Mesenchymal stem cell (in vitro differentiated cells and primary cell): ENCODE measurements at regions not wholly inside any gene's neighbourhood (a gene's known extent, or its start where the extent isn't known, plus 50 kb on each side); places are given as distances from the start of the nearest gene placed in this dataset.
A peak's percentile ranks its signal among the peaks of the same experiment; 100 is the strongest.
"Not testable (repeated sequence)": the region's sequence is repeated elsewhere in the genome, so short reads cannot be mapped to it uniquely, and the experiment has no call there.

Experiments
- DNase-seq: peaks from one replicate; pipeline ENCODE4 v3.0.0-alpha.2; 2013
- H2AFZ ChIP-seq: one replicate; pipeline ENCODE4 v1.6.1; 2013; ENCODE audit warnings: low read depth, mild to moderate bottlenecking, control low read depth, inconsistent platforms, low read length, moderate library complexity
- H2AK5ac ChIP-seq: 2 replicates; pipeline ENCODE4 v1.6.1; 2013; ENCODE audit warnings: low read length, moderate library complexity, mild to moderate bottlenecking, inconsistent platforms; ENCODE audit not compliant: severe bottlenecking
- H2BK120ac ChIP-seq: one replicate; pipeline ENCODE4 v1.6.1; 2013; ENCODE audit warnings: low read depth, mild to moderate bottlenecking, inconsistent platforms, low read length, moderate library complexity
- H2BK12ac ChIP-seq, 2 experiments: one replicate each; pipeline ENCODE4 v1.6.1; 2013; ENCODE audit warnings: inconsistent platforms in 2 of 2, low read length in 2 of 2, mild to moderate bottlenecking in 2 of 2, moderate library complexity in 2 of 2, control low read depth in 1 of 2
- H2BK15ac ChIP-seq: one replicate; pipeline ENCODE4 v1.6.1; 2013; ENCODE audit warnings: mild to moderate bottlenecking, low read depth, inconsistent platforms; ENCODE audit not compliant: poor library complexity, severe bottlenecking
- H2BK5ac ChIP-seq: 2 replicates; pipeline ENCODE4 v1.6.1; 2013; ENCODE audit warnings: low read depth, mild to moderate bottlenecking, low read length, control low read depth, inconsistent platforms; ENCODE audit not compliant: poor library complexity, severe bottlenecking
- H3K14ac ChIP-seq, 2 experiments: one replicate each; pipeline ENCODE4 v1.6.1; 2013; ENCODE audit warnings: inconsistent platforms in 2 of 2, low read length in 2 of 2, control low read depth in 1 of 2, mild to moderate bottlenecking in 1 of 2, moderate library complexity in 1 of 2
- H3K18ac ChIP-seq, 2 experiments: one replicate each; pipeline ENCODE4 v1.6.1; 2013; ENCODE audit warnings: inconsistent platforms in 2 of 2, low read length in 2 of 2, control low read depth in 1 of 2, low read depth in 1 of 2, mild to moderate bottlenecking in 1 of 2
- H3K23ac ChIP-seq, 2 experiments: one replicate each; pipeline ENCODE4 v1.6.1; 2013; ENCODE audit warnings: inconsistent platforms in 2 of 2, low read length in 2 of 2, mild to moderate bottlenecking in 2 of 2, moderate library complexity in 2 of 2, control low read depth in 1 of 2
- H3K27ac ChIP-seq: 2 replicates; pipeline ENCODE4 v1.5.1; 2013; ENCODE audit warnings: mild to moderate bottlenecking, moderate library complexity, low read length, control low read depth, inconsistent platforms; ENCODE audit not compliant: poor library complexity, severe bottlenecking
- H3K27me3 ChIP-seq, 2 experiments: 2 replicates each; pipeline versions ENCODE4 v1.6.1 to v1.7.0; 2013; ENCODE audit warnings: low read length in 2 of 2, mild to moderate bottlenecking in 2 of 2, moderate library complexity in 2 of 2, control low read depth in 1 of 2, inconsistent platforms in 1 of 2; ENCODE audit not compliant: control insufficient read depth in 1 of 2, insufficient read depth in 1 of 2
- H3K36me3 ChIP-seq, 2 experiments: 2 replicates each; pipeline versions ENCODE4 v1.6.1 to v1.7.0; 2013; ENCODE audit warnings: low read length in 2 of 2, control low read depth in 1 of 2, inconsistent platforms in 1 of 2, low read depth in 1 of 2, mild to moderate bottlenecking in 1 of 2; ENCODE audit not compliant: insufficient read depth in 2 of 2, control insufficient read depth in 1 of 2
- H3K4ac ChIP-seq, 2 experiments: one replicate each; pipeline ENCODE4 v1.6.1; 2013; ENCODE audit warnings: inconsistent platforms in 2 of 2, low read length in 2 of 2, mild to moderate bottlenecking in 2 of 2, moderate library complexity in 2 of 2, control low read depth in 1 of 2, low read depth in 1 of 2
- H3K4me1 ChIP-seq: 2 replicates; pipeline ENCODE4 v1.6.1; 2013; ENCODE audit warnings: low read depth, low read length, control low read depth; ENCODE audit not compliant: control insufficient read depth, insufficient read depth
- H3K4me2 ChIP-seq: 2 replicates; pipeline ENCODE4 v1.6.1; 2013; ENCODE audit warnings: low read length, mild to moderate bottlenecking, inconsistent platforms; ENCODE audit not compliant: poor library complexity, severe bottlenecking
- H3K4me3 ChIP-seq, 2 experiments: 2 replicates each; pipeline versions ENCODE4 v1.5.1 to v1.7.0; 2013; ENCODE audit warnings: low read length in 2 of 2, mild to moderate bottlenecking in 2 of 2, control low read depth in 1 of 2, low read depth in 1 of 2; ENCODE audit not compliant: insufficient read depth in 1 of 2
- H3K79me1 ChIP-seq: replicated peaks from 2 replicates; pipeline ENCODE4 v1.6.1; 2013; ENCODE audit warnings: mild to moderate bottlenecking, control low read depth, low read length, inconsistent platforms; ENCODE audit not compliant: poor library complexity, severe bottlenecking
- H3K9ac ChIP-seq: 2 replicates; pipeline ENCODE4 v1.7.0; 2013; ENCODE audit warnings: mild to moderate bottlenecking, low read length, moderate library complexity
- H3K9me3 ChIP-seq: 2 replicates; pipeline ENCODE4 v1.7.0; 2013; ENCODE audit warnings: mild to moderate bottlenecking, low read length; ENCODE audit not compliant: control insufficient read depth
- H4K8ac ChIP-seq: one replicate; pipeline ENCODE4 v1.6.1; 2013; ENCODE audit warnings: inconsistent platforms, mild to moderate bottlenecking, low read length, moderate library complexity
- H4K91ac ChIP-seq: one replicate; pipeline ENCODE4 v1.6.1; 2013; ENCODE audit warnings: mild to moderate bottlenecking, low read length, inconsistent platforms
- WGBS: methylation state at CpG from one replicate; pipeline ENCODE4 v1.1.7; 2013; ENCODE audit warnings: mixed read lengths; 5-methylcytosine and 5-hydroxymethylcytosine counted together

- H4K8ac ChIP-seq, result no peak overlapping the region
- no peak overlapping the region for H2BK12ac ChIP-seq
- no peaks in the 10 kb centered on the region for H3K79me1 ChIP-seq
- no peak overlapping the region for H2BK5ac ChIP-seq
- H3K4me1 ChIP-seq, result no peaks in the 10 kb centered on the region
- H3K23ac ChIP-seq, result no peak overlapping the region
- H2AFZ ChIP-seq, result no peak overlapping the region
- no peak for DNase-seq
- H2BK120ac ChIP-seq, result no peak overlapping the region
- H4K91ac ChIP-seq, result no peak overlapping the region
- no peak overlapping the region for H2AK5ac ChIP-seq
- no peaks in the 10 kb centered on the region for H3K36me3 ChIP-seq
- no peak overlapping the region for H3K4ac ChIP-seq
- H3K4me3 ChIP-seq, result no peak overlapping the region
- H3K27ac ChIP-seq, result no peak overlapping the region
- no peak overlapping the region for H2BK15ac ChIP-seq
- H3K9me3 ChIP-seq, result no peaks in the 10 kb centered on the region
- no peak overlapping the region for H3K18ac ChIP-seq
- no peak overlapping the region for H3K9ac ChIP-seq
- WGBS, result 54% methylated on average over 2 of the region's 3 CpGs
- no peaks in the 10 kb centered on the region for H3K27me3 ChIP-seq
- no peak overlapping the region for H3K4me2 ChIP-seq
- no peak overlapping the region for H3K14ac ChIP-seq
These were observed 110.8 kb downstream of the TNFAIP3 start for GRCh38 chr6:137977814-137978213.

- Histone ChIP-seq H4K8ac (no peak overlapping the region), H2BK5ac (no peak overlapping the region), H3K4me2 (no peak overlapping the region), H2BK12ac (no peak overlapping the region), H3K9ac (no peak overlapping the region), H3K23ac (no peak overlapping the region), H3K4me3 (no peak overlapping the region), H3K18ac (no peak overlapping the region), H3K4me1 (no peaks in the 10 kb centered on the region), H3K27ac (no peak overlapping the region), H4K91ac (no peak overlapping the region), H3K4ac (no peak overlapping the region), H3K36me3 (no peaks in the 10 kb centered on the region), H2AFZ (no peak overlapping the region), H2AK5ac (no peak overlapping the region), H2BK120ac (no peak overlapping the region), H3K9me3 (no peaks in the 10 kb centered on the region), H2BK15ac (no peak overlapping the region), H3K79me1 (no peaks in the 10 kb centered on the region), H3K14ac (no peak overlapping the region), H3K27me3 (no peaks in the 10 kb centered on the region)
- peak; percentile 10 for DNase-seq
- WGBS, result 59% methylated on average over 8 of the region's 8 CpGs
These were observed 111.3 kb downstream of the TNFAIP3 start for GRCh38 chr6:137978252-137978896.

GRCh38 chr6:137979263-137979662, 112.2 kb downstream of the TNFAIP3 start:
- not testable (repeated sequence) for H3K9ac ChIP-seq, DNase-seq, H3K4me3 ChIP-seq, H3K4me2 ChIP-seq, H2AK5ac ChIP-seq, H4K8ac ChIP-seq, H3K27me3 ChIP-seq, H3K4ac ChIP-seq, H3K4me1 ChIP-seq, H3K27ac ChIP-seq, H2BK120ac ChIP-seq, H4K91ac ChIP-seq, H3K79me1 ChIP-seq, H3K14ac ChIP-seq, H3K36me3 ChIP-seq, H2BK12ac ChIP-seq, H3K18ac ChIP-seq, H3K23ac ChIP-seq, H2BK15ac ChIP-seq, H3K9me3 ChIP-seq, H2AFZ ChIP-seq, H2BK5ac ChIP-seq
- 97% methylated on average over 6 of the region's 6 CpGs for WGBS

GRCh38 chr6:137980777-137981176, 113.7 kb downstream of the TNFAIP3 start:
- Histone ChIP-seq H3K36me3 (no peaks in the 10 kb centered on the region), H4K91ac (no peak overlapping the region), H3K9me3 (no peaks in the 10 kb centered on the region), H3K4me3 (no peak overlapping the region), H2BK5ac (no peak overlapping the region), H3K4ac (no peak overlapping the region), H3K27me3 (no peaks in the 10 kb centered on the region), H2BK120ac (no peak overlapping the region), H3K4me1 (no peaks in the 10 kb centered on the region), H3K14ac (no peak overlapping the region), H3K79me1 (no peaks in the 10 kb centered on the region), H2BK15ac (no peak overlapping the region), H4K8ac (no peak overlapping the region), H3K27ac (no peak overlapping the region), H2AFZ (no peak overlapping the region), H3K18ac (no peak overlapping the region), H3K4me2 (no peak overlapping the region), H3K9ac (no peak overlapping the region), H3K23ac (no peak overlapping the region), H2BK12ac (no peak overlapping the region), H2AK5ac (no peak overlapping the region)
- WGBS, result 84% methylated on average over 1 of the region's 1 CpG
- DNase-seq, result no peak
